ENCODE measurements at regions not wholly inside any gene's neighbourhood (a gene's known extent, or its start where the extent isn't known, plus 50 kb on each side); places are given as distances from the start of the nearest gene placed in this dataset.

DNA sequence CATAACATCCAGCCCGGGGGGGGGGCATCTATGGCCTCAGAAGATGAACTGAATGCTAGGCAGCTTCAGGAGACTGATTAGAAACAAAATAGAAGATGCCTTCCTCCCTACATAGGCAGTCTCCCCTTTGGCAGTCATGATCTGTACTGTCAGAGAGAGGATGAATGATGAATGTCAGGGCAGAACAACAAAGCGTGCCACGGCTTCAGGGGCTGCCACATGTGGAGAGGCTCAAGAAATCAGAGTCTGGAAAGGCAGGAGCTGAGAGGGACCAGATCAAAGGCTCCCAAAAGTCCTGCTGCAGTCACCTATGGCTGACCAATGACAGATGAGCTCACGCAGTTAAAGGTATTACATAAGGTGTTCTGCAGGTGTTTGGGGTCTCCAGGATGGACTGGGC, 180.4 kb downstream of the UACA start:
- POLR2A ChIA-PET (ENCODE audit: unreplicated experiment): no interaction called here
- WGBS, 2 experiments (ENCODE audit: extremely low coverage in 2 of 2, insufficient read length in 1 of 2): 80% methylated on average over 2 of the region's 4 CpGs; no CpG with 5 or more reads in 1 of the 2 experiments

More for the DNA sequence above, 180.4 kb downstream of the UACA start:
- Histone ChIP-seq H4K91ac (ENCODE audit: insufficient read depth, low read depth, low read length) (no peak overlapping the region; the same call in 1 of the 2 replicates), H4K20me1 (ENCODE audit: insufficient read depth, low read length) (no peaks in the 10 kb centered on the region), H3K27me3 (ENCODE audit: control insufficient read depth, insufficient read depth, low read length) (peaks cover 22% of the 10 kb centered on the region), H3K4me1 (ENCODE audit: control insufficient read depth, insufficient read depth, low read length) (peaks cover 2% of the 10 kb centered on the region; the same call in 1 of the 2 replicates), H2BK5ac (ENCODE audit: low read depth, low read length, poor library complexity, severe bottlenecking) (no peak overlapping the region), H2AK5ac (ENCODE audit: low read depth, low read length) (no peak overlapping the region), H3K36me3 (ENCODE audit: control insufficient read depth, insufficient read depth, low read length) (no peaks in the 10 kb centered on the region), H2AFZ (replicated peaks; ENCODE audit: low read length, poor library complexity) (no peak overlapping the region), H3K14ac (replicated peaks; ENCODE audit: low read depth, low read length) (no peak overlapping the region), H4K5ac (ENCODE audit: low read depth, low read length) (no peak overlapping the region), H3K9ac (ENCODE audit: low read depth, low read length) (no peak overlapping the region), H3K4me3 (ENCODE audit: insufficient read depth, low read depth, low read length) (no peak overlapping the region), H3K9me3 (ENCODE audit: control insufficient read depth, insufficient read depth, low read length) (no peaks in the 10 kb centered on the region), H3K56ac (ENCODE audit: extremely low read depth, insufficient read depth, low read length) (no peak overlapping the region), H3K27ac (ENCODE audit: insufficient read depth, low read length) (no peak overlapping the region), H4K8ac (ENCODE audit: low read depth in 2 of 2, low read length in 2 of 2) (no peak overlapping the region), H3K23ac (ENCODE audit: low read depth, low read length) (no peak overlapping the region), H3K9me1 (ENCODE audit: insufficient read depth, low read length) (no peaks in the 10 kb centered on the region), H3K79me1 (ENCODE audit: low read depth in 1 of 2, low read length in 2 of 2) (no peaks in the 10 kb centered on the region), H3K4me2 (ENCODE audit: low read depth, low read length) (no peak overlapping the region), H2BK15ac (ENCODE audit: low read depth, low read length) (no peak overlapping the region), H3K18ac (ENCODE audit: low read depth, low read length) (no peak overlapping the region), H2AK9ac (replicated peaks; ENCODE audit: low read depth, low read length, poor library complexity) (no peak overlapping the region), H3K4ac (ENCODE audit: low read depth, low read length) (no peak overlapping the region), H2BK120ac (ENCODE audit: low read depth, low read length) (no peak overlapping the region), H2BK20ac (ENCODE audit: low read depth, low read length) (no peak overlapping the region)
- DNase-seq (no peak), ATAC-seq (ENCODE audit: low read depth) (no peak; the same call in 1 of the 2 replicates)
- intact Hi-C loops (cut with micrococcal nuclease) (no loop called here), in situ Hi-C loops (cut with MboI; ENCODE audit: low sequenced_read_pairs) (no loop called here), dilution Hi-C loops (cut with HindIII; ENCODE audit: low sequenced_read_pairs, unreplicated experiment) (no loop called here)
- TF ChIP-seq POLR2A (IDR thresholded peaks at IDR 0.05; ENCODE audit: low read depth, low read length) (no peak), MXI1 (IDR thresholded peaks at IDR 0.05; ENCODE audit: borderline replicate concordance, low read depth, low read length) (no peak), RFX5 (IDR thresholded peaks at IDR 0.05; ENCODE audit: low read depth, low read length) (no peak), BHLHE40 (IDR thresholded peaks at IDR 0.05; ENCODE audit: low read depth, low read length) (no peak), FOS (IDR thresholded peaks at IDR 0.05; ENCODE audit: low read depth, low read length) (no peak), SMC3 (IDR thresholded peaks at IDR 0.05; ENCODE audit: low read depth, low read length) (no peak), MAZ (IDR thresholded peaks at IDR 0.05; ENCODE audit: borderline replicate concordance, low read depth, low read length) (no peak), NFE2L2 (IDR thresholded peaks at IDR 0.05; ENCODE audit: low read depth, low read length) (no peak), MAFK (IDR thresholded peaks at IDR 0.05; ENCODE audit: low read depth, low read length) (no peak), CEBPB (IDR thresholded peaks at IDR 0.05; ENCODE audit: low read depth, low read length) (no peak)
- TF ChIP-seq, protein P1, sequence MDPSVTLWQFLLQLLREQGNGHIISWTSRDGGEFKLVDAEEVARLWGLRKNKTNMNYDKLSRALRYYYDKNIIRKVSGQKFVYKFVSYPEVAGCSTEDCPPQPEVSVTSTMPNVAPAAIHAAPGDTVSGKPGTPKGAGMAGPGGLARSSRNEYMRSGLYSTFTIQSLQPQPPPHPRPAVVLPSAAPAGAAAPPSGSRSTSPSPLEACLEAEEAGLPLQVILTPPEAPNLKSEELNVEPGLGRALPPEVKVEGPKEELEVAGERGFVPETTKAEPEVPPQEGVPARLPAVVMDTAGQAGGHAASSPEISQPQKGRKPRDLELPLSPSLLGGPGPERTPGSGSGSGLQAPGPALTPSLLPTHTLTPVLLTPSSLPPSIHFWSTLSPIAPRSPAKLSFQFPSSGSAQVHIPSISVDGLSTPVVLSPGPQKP (IDR thresholded peaks at IDR 0.05; ENCODE audit: borderline replicate concordance, low read depth, low read length): no peak
- TF ChIP-seq, protein P2, sequence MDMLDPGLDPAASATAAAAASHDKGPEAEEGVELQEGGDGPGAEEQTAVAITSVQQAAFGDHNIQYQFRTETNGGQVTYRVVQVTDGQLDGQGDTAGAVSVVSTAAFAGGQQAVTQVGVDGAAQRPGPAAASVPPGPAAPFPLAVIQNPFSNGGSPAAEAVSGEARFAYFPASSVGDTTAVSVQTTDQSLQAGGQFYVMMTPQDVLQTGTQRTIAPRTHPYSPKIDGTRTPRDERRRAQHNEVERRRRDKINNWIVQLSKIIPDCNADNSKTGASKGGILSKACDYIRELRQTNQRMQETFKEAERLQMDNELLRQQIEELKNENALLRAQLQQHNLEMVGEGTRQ (IDR thresholded peaks at IDR 0.05; ENCODE audit: low read depth, low read length): no peak
- TF ChIP-seq, protein P3, sequence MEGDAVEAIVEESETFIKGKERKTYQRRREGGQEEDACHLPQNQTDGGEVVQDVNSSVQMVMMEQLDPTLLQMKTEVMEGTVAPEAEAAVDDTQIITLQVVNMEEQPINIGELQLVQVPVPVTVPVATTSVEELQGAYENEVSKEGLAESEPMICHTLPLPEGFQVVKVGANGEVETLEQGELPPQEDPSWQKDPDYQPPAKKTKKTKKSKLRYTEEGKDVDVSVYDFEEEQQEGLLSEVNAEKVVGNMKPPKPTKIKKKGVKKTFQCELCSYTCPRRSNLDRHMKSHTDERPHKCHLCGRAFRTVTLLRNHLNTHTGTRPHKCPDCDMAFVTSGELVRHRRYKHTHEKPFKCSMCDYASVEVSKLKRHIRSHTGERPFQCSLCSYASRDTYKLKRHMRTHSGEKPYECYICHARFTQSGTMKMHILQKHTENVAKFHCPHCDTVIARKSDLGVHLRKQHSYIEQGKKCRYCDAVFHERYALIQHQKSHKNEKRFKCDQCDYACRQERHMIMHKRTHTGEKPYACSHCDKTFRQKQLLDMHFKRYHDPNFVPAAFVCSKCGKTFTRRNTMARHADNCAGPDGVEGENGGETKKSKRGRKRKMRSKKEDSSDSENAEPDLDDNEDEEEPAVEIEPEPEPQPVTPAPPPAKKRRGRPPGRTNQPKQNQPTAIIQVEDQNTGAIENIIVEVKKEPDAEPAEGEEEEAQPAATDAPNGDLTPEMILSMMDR (conservative IDR thresholded peaks at IDR 0.05; ENCODE audit: low read depth, low read length): no peak
- no TSS peak for BruUV-seq (replicated peaks)
- CTCF ChIA-PET: no interaction called here
